HG02973 (cell line): ENCODE measurements at regions not wholly inside any gene's neighbourhood (a gene's known extent, or its start where the extent isn't known, plus 50 kb on each side); places are given as distances from the start of the nearest gene placed in this dataset.

ENCODE experiments used
- ATAC-seq: cut with Tn5 transposase; IDR thresholded peaks from one replicate; pipeline ENCODE4 v1.9.1; 2021; ENCODE audit warnings: moderate library complexity; ENCODE audit not compliant: unreplicated experiment

DNA sequence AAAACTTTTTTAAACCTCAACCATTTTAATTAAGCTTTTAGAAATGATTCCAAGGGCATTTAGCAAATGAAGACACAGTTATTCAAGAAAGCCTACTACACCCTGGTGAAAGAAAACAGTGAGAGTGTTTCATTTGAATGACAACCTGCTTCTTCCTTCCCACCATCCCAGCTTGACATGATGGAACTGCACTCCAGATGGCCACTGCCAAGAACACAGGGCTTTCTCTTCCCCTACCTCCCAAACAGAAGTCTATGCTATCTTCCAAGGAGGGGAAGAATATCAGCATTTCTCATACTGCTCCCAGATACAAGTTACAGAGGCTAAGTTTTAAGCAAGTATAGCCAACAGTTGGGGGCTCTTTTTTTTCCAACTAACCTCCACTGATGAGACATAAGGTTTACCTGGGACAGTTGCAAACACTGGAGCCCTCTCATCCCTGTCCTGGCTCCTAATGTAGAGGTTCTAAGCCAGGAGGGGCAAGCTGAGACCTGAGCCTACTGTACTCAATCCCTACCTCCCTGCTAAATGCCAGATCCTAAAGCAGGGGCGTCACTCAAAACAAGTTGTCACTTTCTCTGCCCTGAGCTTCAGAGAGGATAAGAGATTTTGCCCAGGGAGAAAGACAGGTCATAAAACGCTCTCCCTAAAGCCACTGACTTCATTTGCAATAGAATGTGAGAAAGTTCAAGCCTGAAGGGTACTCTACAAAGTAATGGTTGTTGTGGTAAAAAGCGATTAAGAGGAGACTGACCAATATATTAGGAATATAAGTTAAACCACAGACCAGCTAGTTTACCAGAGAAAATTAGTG is 88.5 kb upstream of the SLC27A6 start:
- no peak for ATAC-seq

DNA sequence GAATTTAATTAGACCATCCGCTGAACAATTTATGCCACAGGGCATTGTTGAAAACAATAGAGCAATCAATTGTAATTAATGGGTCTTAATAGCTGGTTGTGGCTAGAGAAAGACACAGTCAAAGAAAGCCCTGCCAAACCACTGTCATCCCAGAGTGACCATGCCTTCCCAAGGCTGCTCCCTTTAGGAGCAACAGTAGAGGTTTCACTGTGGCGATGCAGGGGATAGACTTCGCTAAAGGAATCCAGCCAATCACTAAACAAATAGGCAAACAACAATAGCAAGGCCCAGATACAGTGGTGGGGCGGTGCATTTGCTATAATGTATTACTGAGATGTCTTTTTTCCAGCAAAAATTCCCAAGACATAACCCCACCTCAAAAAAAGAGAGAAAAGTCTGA is 87.8 kb upstream of the SLC27A6 start:
- ATAC-seq: no peak

DNA sequence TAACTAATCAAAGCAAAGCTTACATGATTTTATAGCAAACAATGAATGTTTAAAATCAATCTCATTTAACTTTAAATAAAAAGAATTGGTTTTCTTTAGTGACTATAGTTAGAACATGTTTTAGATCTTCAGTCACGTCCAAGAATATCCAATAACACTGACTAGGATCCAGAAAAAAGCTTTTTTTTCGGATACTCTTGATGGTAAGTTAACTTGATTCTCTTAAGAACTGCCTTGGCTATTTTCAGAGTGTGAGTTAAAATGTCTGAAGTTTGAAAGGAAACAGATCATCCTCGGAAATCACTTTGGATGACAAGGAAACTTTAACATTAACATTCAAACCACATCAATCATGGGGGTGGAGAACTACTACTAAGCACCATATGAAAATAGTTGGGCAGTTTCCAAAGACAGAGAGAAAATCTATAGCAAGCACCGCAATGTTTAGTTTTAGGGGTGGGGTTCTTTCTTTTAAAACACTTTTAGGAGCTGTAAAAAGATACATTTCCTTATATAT is 83.7 kb upstream of the SLC27A6 start:
- ATAC-seq: no peak

DNA sequence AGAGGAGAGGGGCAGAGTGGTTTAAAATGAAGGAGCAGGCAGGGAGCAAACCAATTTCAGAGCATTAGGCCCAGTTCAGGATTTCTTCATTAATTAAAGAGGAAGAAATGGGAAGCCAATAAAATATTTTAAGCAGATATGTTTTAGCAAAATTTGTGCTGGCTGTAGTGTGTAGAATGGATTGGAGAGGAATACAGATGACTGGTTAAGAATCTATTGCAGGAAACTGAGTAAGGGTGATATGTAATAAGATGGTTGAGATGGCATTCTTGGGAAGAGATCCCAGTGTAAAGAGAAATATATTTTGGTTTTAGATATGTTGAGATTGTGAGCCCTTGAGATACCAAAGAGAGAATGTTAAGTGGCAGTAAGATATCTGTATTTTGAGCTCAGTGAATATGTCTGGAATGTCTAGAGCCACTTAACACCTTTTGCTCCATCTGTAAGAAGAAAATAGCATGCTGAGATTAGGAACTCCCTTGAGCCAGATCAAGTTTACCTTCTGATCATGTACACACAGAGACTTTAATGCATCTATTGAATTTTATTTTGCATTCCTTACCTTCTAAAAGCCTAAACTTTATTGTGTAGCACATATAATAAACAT is 79.5 kb upstream of the SLC27A6 start:
- ATAC-seq: no peak

DNA sequence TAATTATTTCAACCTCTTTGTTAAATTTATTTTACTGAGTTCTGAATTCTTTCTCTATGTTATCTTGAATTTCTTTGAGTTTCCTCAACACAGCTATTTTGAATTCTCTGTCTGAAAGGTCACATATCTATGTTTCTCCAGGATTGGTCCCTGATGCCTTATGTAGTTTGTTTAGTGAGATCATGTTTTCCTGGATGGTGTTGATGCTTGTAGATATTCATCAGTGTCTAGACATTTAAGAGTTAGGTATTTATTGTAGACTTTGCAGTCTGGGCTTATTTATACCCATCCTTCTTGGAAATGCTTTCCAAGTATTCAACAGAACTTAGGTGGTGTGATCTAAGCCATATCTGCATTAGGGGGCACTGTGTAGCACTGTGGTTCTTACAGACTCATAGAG is 70.2 kb upstream of the SLC27A6 start:
- no peak for ATAC-seq

DNA sequence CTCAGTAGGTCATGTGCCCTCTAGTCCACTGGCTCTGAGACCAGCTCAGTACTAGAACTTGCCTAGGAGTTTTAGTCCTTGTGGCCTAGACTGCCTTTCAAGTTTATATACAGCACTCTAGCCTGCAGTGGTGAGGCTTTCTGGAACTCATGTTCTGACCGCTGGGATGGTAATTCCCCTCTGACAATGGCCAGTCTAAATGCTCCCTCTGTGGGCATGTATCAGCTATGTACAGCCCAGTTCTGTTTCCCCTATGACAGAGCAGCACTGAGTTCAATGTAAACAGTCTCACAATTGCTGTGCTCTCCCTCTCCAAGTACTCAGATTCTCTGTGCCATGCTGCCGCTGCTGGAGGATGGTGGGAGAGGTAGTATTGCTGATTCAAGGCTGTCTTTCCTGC is 68.6 kb upstream of the SLC27A6 start:
- no peak for ATAC-seq

DNA sequence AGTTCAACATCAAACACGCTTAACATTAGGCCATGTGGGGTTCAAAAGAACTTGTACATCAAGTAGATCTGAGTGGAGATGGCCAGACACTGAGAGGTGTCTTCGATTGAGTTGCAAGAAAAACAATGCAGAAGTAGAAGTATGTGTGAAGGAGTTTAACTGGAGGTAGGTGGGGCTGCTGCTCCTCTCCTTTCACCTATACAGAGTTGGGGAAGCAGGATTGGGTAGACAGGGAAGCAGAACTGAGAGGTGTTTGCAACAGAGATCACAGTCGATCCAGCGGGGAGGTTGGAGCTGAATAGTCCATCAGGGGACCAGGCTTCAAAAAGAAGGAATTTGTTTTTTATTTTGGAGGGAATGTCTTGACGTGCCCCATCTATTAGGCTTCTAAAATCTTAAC is 61.7 kb upstream of the SLC27A6 start:
- ATAC-seq: no peak

DNA sequence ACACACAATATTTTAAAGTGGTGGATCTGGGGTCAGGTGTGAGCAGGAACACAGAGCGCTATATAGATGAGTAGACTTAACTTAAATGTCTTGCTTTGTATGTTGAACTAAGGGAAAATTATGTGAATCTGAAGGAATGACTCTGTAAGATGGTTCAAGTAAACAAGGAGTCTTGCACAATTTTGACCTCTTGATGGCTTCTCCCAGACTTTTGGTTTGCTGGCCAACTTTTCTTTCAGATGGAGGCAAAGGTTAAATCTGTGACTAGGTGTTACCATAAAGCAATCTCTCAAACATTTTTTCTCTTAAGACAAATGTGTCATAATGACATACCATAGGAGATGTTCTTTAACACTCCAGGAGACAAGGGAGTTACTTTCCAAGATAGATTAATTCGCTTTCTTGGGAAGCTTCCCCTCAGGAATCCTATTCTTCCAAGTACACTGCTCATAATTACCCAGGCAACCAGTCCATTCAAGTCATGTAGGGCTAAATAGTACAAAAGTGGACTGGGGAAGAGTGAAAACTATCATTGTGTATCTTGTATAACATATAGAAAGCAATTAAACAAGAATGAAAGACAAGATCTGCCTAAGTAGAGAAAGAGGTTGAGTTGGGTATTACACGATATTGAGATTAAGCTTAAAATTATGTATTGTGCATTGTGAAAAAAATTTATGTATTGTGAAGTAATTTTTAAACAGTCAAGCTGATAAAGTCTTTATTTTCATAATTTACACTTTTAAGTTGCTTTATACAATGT is 60.3 kb upstream of the SLC27A6 start:
- ATAC-seq: no peak

DNA sequence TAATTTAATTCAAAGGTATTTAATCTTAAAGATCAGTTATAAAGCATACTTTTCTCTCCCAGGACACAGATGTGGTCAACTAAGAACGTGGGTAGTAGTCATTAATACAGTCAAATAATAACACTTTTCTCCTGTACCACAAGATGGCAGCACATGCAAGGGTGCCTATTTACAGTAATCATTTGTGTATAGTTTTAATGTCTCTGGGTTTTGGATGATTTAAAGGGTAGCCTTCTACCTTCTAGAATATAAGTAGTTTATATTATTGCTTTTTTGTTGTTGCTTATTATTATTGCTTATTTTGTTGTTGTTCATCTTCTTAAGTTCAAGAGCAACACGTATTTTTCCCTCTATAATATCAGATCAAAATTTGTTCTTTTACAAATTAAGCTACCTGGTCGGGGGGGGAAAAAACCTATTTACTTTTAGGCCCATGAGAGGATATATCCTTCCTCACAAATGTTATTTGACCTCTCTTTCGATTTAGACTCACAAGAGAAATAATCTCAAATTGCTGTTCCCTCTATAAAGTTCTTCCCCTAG is 59.6 kb upstream of the SLC27A6 start:
- peak; percentile 98 for ATAC-seq

DNA sequence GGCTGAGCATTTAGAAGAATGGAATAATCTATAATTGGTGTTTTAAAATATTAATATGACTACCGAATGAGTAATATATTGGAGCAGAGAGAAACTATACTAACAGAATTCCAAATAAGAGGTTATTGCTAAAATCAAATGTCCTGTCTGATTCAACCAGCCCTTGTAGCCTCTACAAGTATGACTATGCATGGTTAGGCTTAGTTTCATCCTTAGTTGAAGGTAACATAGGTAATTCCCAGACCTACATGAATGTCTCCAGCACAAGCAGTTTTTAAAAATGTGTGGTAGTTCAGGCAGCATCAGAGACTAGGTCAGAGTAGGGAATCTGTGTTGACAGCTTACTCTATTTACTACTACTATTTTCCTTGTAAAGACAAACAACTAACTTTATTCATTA is 51.7 kb upstream of the SLC27A6 start:
- peak; percentile 84 for ATAC-seq
